Osteoblast (primary cell): ENCODE measurements at regions not wholly inside any gene's neighbourhood (a gene's known extent, or its start where the extent isn't known, plus 50 kb on each side); places are given as distances from the start of the nearest gene placed in this dataset.

Source experiments
- DNase-seq: peaks from one replicate; pipeline ENCODE4 v3.0.0; 2011; ENCODE audit warnings: low spot score, mixed read lengths; ENCODE audit not compliant: insufficient read length; ENCODE audit errors: missing footprints
- H2AFZ ChIP-seq: 2 replicates; pipeline ENCODE4 v1.6.0; 2011; ENCODE audit warnings: mild to moderate bottlenecking, low read length
- H3K27ac ChIP-seq: 2 replicates; pipeline ENCODE4 v1.5.1; 2011; ENCODE audit warnings: mild to moderate bottlenecking, low read depth, low read length, moderate library complexity
- H3K27me3 ChIP-seq: 2 replicates; pipeline ENCODE4 v1.6.0; 2012; ENCODE audit warnings: mild to moderate bottlenecking, control low read depth, inconsistent platforms, low read length, moderate library complexity; ENCODE audit not compliant: insufficient read depth
- H3K36me3 ChIP-seq: 2 replicates; pipeline ENCODE4 v1.5.1; 2011; ENCODE audit warnings: mild to moderate bottlenecking, low read length, control low read depth, moderate library complexity; ENCODE audit not compliant: insufficient read depth
- H3K4me1 ChIP-seq: 2 replicates; pipeline ENCODE4 v1.5.1; 2011; ENCODE audit warnings: mild to moderate bottlenecking, low read length, control low read depth, moderate library complexity; ENCODE audit not compliant: insufficient read depth
- H3K4me2 ChIP-seq: 2 replicates; pipeline ENCODE4 v1.6.0; 2011; ENCODE audit warnings: mild to moderate bottlenecking, low read length; ENCODE audit not compliant: insufficient read depth
- H3K4me3 ChIP-seq: fragments of 200-600 bp; sonication (generic); 3 replicates; pipeline ENCODE4 v1.5.1; 2012; ENCODE audit warnings: mild to moderate bottlenecking, low read length, inconsistent platforms; ENCODE audit not compliant: insufficient read depth
- H3K79me2 ChIP-seq: 2 replicates; pipeline ENCODE4 v1.6.0; 2012; ENCODE audit warnings: mild to moderate bottlenecking, low read length, control low read depth, inconsistent platforms; ENCODE audit not compliant: insufficient read depth
- H3K9me3 ChIP-seq: 2 replicates; pipeline ENCODE4 v1.5.1; 2011; ENCODE audit warnings: low read depth, low read length, control low read depth
- H4K20me1 ChIP-seq: 2 replicates; pipeline ENCODE4 v1.6.0; 2012; ENCODE audit warnings: mild to moderate bottlenecking, low read length, control low read depth; ENCODE audit not compliant: insufficient read depth
- CTCF ChIP-seq: IDR thresholded peaks from 2 replicates; pipeline ENCODE4 v1.5.1; 2011; ENCODE audit warnings: mild to moderate bottlenecking, low read depth, low read length, moderate library complexity; ENCODE audit errors: extremely low read depth

GRCh38 chr15:77775373-77775772 lies 142.7 kb upstream of the LINGO1 start:
- Histone ChIP-seq H3K9me3 (no peaks in the 10 kb centered on the region), H3K27ac (no peak overlapping the region), H3K4me2 (no peak overlapping the region), H3K36me3 (no peaks in the 10 kb centered on the region), H3K79me2 (no peaks in the 10 kb centered on the region), H2AFZ (no peak overlapping the region), H3K27me3 (no peaks in the 10 kb centered on the region), H3K4me1 (no peaks in the 10 kb centered on the region), H3K4me3 (no peak overlapping the region), H4K20me1 (no peaks in the 10 kb centered on the region)
- DNase-seq, result peak; percentile 38
- no peak for TF ChIP-seq CTCF

- no peaks in the 10 kb centered on the region for H3K27me3 ChIP-seq
- no peaks in the 10 kb centered on the region for H4K20me1 ChIP-seq
- no peak for TF ChIP-seq CTCF
- H3K36me3 ChIP-seq, result no peaks in the 10 kb centered on the region
- no peak overlapping the region for H2AFZ ChIP-seq
- H3K4me1 ChIP-seq, result no peaks in the 10 kb centered on the region
- no peak overlapping the region for H3K27ac ChIP-seq
- no peak overlapping the region for H3K4me3 ChIP-seq
- no peaks in the 10 kb centered on the region for H3K9me3 ChIP-seq
- no peaks in the 10 kb centered on the region for H3K79me2 ChIP-seq
- H3K4me2 ChIP-seq, result no peak overlapping the region
- peak; percentile 72 for DNase-seq
These were observed 141.6 kb upstream of the LINGO1 start for GRCh38 chr15:77774350-77774749.

- no peaks in the 10 kb centered on the region for H4K20me1 ChIP-seq
- peak; percentile 37 for DNase-seq
- H3K4me2 ChIP-seq, result no peak overlapping the region
- H3K36me3 ChIP-seq, result no peaks in the 10 kb centered on the region
- no peaks in the 10 kb centered on the region for H3K9me3 ChIP-seq
- H3K27me3 ChIP-seq, result no peaks in the 10 kb centered on the region
- no peak for TF ChIP-seq CTCF
- no peak overlapping the region for H2AFZ ChIP-seq
- no peaks in the 10 kb centered on the region for H3K79me2 ChIP-seq
- H3K4me3 ChIP-seq, result no peak overlapping the region
- no peaks in the 10 kb centered on the region for H3K4me1 ChIP-seq
- H3K27ac ChIP-seq, result no peak overlapping the region
These were observed 141.2 kb upstream of the LINGO1 start for GRCh38 chr15:77773903-77774302.

GRCh38 chr15:77772641-77773402 lies 140.1 kb upstream of the LINGO1 start:
- Histone ChIP-seq H3K4me3 (no peak overlapping the region), H3K79me2 (no peaks in the 10 kb centered on the region), H3K36me3 (no peaks in the 10 kb centered on the region), H4K20me1 (no peaks in the 10 kb centered on the region), H3K27ac (no peak overlapping the region), H3K4me2 (no peak overlapping the region), H3K27me3 (peaks cover 2% of the 10 kb centered on the region), H2AFZ (no peak overlapping the region), H3K9me3 (no peaks in the 10 kb centered on the region), H3K4me1 (no peaks in the 10 kb centered on the region)
- peak; percentile 51 for DNase-seq
- TF ChIP-seq CTCF, result no peak
